GM08714 (cell line): ENCODE measurements at regions not wholly inside any gene's neighbourhood (a gene's known extent, or its start where the extent isn't known, plus 50 kb on each side); places are given as distances from the start of the nearest gene placed in this dataset.
"Not testable (repeated sequence)": the region's sequence is repeated elsewhere in the genome, so short reads cannot be mapped to it uniquely, and the experiment has no call there.

Source experiments
- H3K4me3 ChIP-seq: fragments of 200-500 bp; sonication (Bioruptor generic); 2 replicates; pipeline ENCODE4 v1.5.1; 2014; ENCODE audit warnings: mild to moderate bottlenecking, low read length, inconsistent platforms
- ZNF274 ChIP-seq: IDR thresholded peaks from 2 replicates; pipeline ENCODE4 v1.6.1; 2012; ENCODE audit warnings: mild to moderate bottlenecking, low read depth, low read length

GRCh38 chr7:66413379-66414114 lies 208.4 kb downstream of the TPST1 start:
- TF ChIP-seq ZNF274: no peak
- peak overlapping the region; percentile 48; the same call in 1 of the 2 replicates for H3K4me3 ChIP-seq

DNA sequence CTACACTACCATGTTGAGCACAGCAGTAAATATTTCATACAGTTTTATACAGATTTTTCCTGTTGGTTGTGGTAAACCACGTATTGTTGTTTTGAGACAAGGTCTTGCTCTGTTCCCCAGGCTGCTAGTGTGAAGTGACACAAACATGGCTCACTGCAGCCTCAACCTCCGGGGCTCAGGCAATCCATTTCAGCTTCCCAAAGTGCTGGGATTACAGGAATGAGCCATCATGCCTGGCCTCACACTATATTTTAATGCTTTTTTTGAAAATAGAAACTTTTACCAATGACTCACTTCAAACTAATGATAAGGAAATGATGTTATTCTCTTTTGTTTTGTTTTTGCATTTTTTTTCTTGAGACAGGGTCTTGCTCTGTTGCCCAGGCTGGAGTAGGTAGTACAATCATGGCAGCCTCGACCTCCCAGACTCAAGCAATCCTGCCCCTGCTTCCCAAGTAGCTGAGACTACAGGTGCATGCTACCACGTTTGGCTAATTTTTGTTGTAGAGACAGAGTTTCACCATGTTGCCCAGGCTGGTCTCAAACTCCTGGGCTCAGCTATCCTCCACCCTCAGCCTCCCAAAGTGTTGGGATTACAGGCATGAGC lies 210.6 kb downstream of the TPST1 start:
- no peak for TF ChIP-seq ZNF274
- no peak overlapping the region for H3K4me3 ChIP-seq

DNA sequence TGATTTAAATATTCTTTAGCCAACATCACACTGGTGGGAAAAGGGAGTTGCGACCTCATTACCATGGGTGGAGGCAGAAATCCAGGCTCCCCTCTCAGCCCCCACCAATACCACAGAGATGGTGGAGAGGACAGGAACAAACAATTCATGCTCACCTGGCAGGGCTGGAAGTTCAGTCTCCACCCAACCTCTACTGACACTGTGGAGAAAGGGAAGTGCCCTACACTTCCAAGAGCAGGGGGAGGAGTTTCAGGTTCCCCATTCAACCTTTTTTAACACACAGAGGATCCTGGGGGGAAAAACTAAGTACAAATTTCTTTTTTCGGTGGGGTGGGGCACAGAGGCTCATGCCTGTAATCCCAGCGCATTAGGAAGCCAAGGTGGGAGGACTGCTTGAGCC lies 210.1 kb upstream of the KCTD7 start:
- no peak for TF ChIP-seq ZNF274
- no peak overlapping the region for H3K4me3 ChIP-seq

DNA sequence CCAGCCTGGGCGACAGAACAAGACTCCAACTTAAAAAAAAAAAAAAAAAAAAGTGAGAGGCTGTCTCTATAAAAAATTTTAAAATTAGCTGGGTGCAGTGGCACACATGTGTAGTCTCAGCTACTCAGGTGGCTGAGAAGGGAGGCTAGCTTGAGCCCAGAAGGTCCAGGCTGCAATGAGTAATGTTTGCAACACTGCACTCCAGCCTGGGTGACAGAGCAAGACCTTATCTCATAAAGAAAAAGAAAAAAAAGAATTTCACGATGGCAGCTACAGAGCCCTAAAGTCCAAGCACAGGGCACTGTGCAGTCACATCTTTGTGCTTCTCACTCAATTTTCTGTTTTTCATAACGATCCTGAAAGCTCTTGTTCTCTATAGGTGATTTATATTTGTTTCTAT lies 209.5 kb upstream of the KCTD7 start:
- no peak for TF ChIP-seq ZNF274
- no peak overlapping the region for H3K4me3 ChIP-seq

DNA sequence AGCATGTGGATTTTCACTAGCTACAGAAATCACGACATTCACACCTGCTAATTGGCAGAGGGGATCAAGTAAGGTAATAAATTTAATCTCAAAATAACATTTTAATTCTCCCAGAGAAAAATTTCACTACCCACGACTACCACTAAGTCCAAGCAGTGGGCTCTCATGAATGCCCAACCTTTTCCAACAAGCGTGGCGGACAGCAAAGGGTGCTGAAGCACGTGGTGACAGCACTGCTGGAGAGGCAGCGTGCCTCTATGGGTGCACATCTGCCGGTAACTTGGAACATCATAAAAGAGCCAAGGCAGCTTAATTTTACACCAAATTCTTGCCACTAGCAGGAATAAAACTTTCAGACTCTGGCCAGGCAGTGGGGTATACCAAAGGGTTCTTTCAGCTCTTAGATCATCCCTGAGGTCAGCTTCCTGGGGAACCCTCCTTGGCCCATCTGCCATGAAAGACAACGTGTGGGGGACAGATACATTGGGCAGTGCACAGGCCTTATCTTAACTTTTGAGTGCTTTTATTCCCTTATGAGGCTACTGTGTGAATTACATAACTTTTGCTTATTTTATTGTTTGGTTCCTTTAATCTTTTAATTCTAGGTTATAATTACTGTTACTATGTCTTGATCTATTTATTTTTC lies 206.7 kb upstream of the KCTD7 start:
- no peak overlapping the region for H3K4me3 ChIP-seq
- no peak for TF ChIP-seq ZNF274

DNA sequence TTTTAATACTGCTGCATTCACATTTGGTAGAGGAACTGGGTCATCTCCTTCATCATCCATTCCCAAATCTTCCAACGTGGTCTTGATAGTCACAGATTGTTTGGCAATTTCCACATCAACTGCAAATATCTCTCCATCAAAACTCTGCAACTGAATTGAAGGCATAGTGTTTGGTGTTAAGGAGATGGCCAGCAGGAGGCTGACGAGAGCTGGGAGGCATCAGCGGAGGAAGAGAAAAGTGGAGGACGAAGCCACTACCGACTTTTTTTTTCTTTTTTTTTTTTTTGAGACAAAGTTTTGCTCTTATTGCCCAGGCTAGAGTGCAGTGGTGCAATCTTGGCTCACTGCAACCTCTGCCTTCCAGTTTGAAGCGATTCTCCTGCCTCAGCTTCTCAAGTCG lies 205.0 kb upstream of the KCTD7 start:
- no peak for TF ChIP-seq ZNF274
- H3K4me3 ChIP-seq: no peak overlapping the region

- no peak overlapping the region for H3K4me3 ChIP-seq
- TF ChIP-seq ZNF274: no peak
These were observed 202.3 kb upstream of the KCTD7 start for GRCh38 chr7:66426332-66426731.

DNA sequence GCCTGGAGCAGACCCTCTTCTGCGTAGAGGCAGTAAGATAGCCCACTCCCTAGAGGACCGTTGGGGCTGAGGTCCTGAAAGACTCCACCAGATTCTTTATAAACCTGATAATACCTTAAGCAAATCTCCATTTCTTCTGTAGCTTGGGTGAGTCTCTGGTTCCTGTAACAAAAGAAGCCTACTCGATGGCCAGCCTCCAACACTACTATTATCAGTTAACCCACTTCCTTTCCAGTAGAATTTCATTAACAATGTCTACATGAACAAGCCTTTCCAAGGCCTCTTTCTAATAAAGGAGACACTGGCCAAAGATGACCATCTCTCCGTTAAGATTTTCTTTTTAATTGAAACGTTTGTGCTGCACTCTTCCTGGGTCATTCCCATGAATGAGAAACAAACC lies 201.7 kb upstream of the KCTD7 start:
- H3K4me3 ChIP-seq: no peak overlapping the region
- no peak for TF ChIP-seq ZNF274

GRCh38 chr7:66427956-66428355 lies 200.7 kb upstream of the KCTD7 start:
- no peak for TF ChIP-seq ZNF274
- H3K4me3 ChIP-seq: no peak overlapping the region

GRCh38 chr7:66429498-66430163 lies 199.1 kb upstream of the KCTD7 start:
- no peak overlapping the region for H3K4me3 ChIP-seq
- no peak for TF ChIP-seq ZNF274

GRCh38 chr7:66430164-66430545 lies 198.5 kb upstream of the KCTD7 start:
- TF ChIP-seq ZNF274: no peak
- no peak overlapping the region for H3K4me3 ChIP-seq

- not testable (repeated sequence) for H3K4me3 ChIP-seq
These were observed 189.8 kb upstream of the KCTD7 start for GRCh38 chr7:66438703-66439405.

DNA sequence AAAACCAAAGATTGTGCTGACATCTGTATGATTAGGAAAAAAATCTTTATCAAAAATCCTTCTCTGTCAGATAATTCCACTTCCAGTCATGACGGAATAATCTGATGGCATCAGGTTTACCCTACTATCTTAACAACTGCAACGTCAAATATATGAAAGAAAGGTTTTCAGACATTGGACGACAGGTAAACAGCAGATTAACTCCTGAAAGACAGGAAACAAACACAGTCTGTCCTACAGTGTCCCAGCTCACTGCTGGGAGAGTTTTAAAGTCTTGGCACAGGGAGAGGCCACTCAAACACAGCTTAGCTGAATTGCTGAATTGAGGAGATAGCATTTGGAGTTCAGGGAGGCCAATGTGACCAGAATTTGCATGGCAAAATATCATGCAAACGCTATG lies 186.3 kb upstream of the KCTD7 start:
- H3K4me3 ChIP-seq: no peak overlapping the region
- TF ChIP-seq ZNF274: no peak

DNA sequence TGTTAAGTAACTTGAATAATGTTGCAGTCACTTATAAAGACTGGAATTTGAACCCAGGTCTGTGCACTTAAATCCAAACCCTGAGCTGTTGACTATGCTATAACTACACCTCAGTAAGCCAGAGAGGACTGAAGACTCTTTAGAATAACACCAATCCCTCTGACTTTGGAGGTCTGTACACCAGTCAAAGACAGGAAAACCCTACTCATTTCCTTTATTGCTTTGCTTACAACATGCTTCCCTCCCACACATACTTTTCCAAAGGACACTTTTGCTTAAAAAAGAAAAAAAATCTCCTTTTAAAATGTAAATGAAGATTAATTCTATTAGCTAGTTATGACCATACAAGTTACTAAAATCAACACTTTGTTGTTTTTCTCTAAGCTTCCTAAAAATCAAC lies 184.7 kb upstream of the KCTD7 start:
- H3K4me3 ChIP-seq: no peak overlapping the region
- TF ChIP-seq ZNF274: no peak

- not testable (repeated sequence) for H3K4me3 ChIP-seq
These were observed 181.7 kb upstream of the KCTD7 start for GRCh38 chr7:66447007-66447406.

DNA sequence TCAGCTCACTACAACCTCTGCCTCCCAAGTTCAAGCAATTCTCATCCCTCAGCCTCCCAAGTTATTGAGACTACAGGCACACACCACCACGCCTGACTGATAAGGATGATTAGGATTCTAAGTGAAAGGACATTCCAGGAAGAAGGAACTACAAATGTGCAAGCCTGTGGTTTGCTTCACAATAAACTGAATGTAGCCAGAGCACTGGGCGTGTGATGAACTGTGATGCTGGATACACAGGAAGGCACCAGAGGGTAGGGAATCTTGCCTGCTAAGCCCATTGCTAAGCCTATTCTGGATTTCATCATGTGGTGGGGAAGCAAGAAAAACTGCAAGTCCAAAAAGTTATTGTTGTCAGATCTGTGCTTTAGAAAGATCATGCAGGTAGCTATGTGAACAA lies 177.9 kb upstream of the KCTD7 start:
- not testable (repeated sequence) for H3K4me3 ChIP-seq

GRCh38 chr7:66451713-66452112 lies 177.0 kb upstream of the KCTD7 start:
- H3K4me3 ChIP-seq: not testable (repeated sequence)
